ENCODE measurements at regions not wholly inside any gene's neighbourhood (a gene's known extent, or its start where the extent isn't known, plus 50 kb on each side); places are given as distances from the start of the nearest gene placed in this dataset.
"Not testable (repeated sequence)": the region's sequence is repeated elsewhere in the genome, so short reads cannot be mapped to it uniquely, and the experiment has no call there.

GRCh38 chr17:6255322-6255721, 179.6 kb downstream of the AIPL1 start:
- TF ChIP-seq CTCF (conservative IDR thresholded peaks at IDR 0.05), result no peak
- no peak for TF ChIP-seq EZH2 (IDR thresholded peaks at IDR 0.05; ENCODE audit: low read depth)
- Histone ChIP-seq H3K79me2 (ENCODE audit: low read depth) (no peaks in the 10 kb centered on the region), H3K9me3 (ENCODE audit: insufficient read depth, low read depth) (no peaks in the 10 kb centered on the region), H3K9me2 (ENCODE audit: insufficient read depth) (no peaks in the 10 kb centered on the region), H2AFZ (no peak overlapping the region), H3K4me2 (no peak overlapping the region), H3F3A (ENCODE audit: insufficient read depth, low read depth) (no peaks in the 10 kb centered on the region), H4K20me1 (ENCODE audit: insufficient read depth) (0 out of 2 replicates have a peak, but pooled peaks cover 5% of the 10 kb centered on the region), H3K36me3 (ENCODE audit: low read depth) (no peaks in the 10 kb centered on the region), H3K4me1 (replicated peaks; ENCODE audit: insufficient read depth) (no peaks in the 10 kb centered on the region), H3K27me3 (ENCODE audit: insufficient read depth, low read depth) (peaks cover 98% of the 10 kb centered on the region), H3K4me3 (no peak overlapping the region), H3K27ac (no peak overlapping the region)
- DNase-seq, result no peak
- intact Hi-C loops (cut with micrococcal nuclease; ENCODE audit: unreplicated experiment), result no loop called here
- ChIA-PET CTCF (no interaction called here), POLR2A (ENCODE audit: unreplicated experiment) (no interaction called here)
- no TSS peak for BruUV-seq (replicated peaks)

GRCh38 chr17:6254036-6254435, 180.9 kb downstream of the AIPL1 start:
- intact Hi-C loops (cut with micrococcal nuclease; ENCODE audit: unreplicated experiment), result no loop called here
- H3K36me3 ChIP-seq (ENCODE audit: low read depth), result no peaks in the 10 kb centered on the region
- POLR2A ChIA-PET (ENCODE audit: unreplicated experiment), result no interaction called here

GRCh38 chr17:6251640-6252039, 181.5 kb downstream of the WSCD1 start:
- H3F3A ChIP-seq (ENCODE audit: insufficient read depth, low read depth); BruUV-seq (replicated peaks); H3K27ac ChIP-seq; CTCF ChIA-PET; H3K9me3 ChIP-seq (ENCODE audit: insufficient read depth, low read depth); H2AFZ ChIP-seq; DNase-seq; H3K4me1 ChIP-seq (replicated peaks; ENCODE audit: insufficient read depth); POLR2A ChIA-PET (ENCODE audit: unreplicated experiment); H4K20me1 ChIP-seq (ENCODE audit: insufficient read depth); H3K4me2 ChIP-seq; H3K9me2 ChIP-seq (ENCODE audit: insufficient read depth); intact Hi-C loops (cut with micrococcal nuclease; ENCODE audit: unreplicated experiment); H3K4me3 ChIP-seq; H3K79me2 ChIP-seq (ENCODE audit: low read depth); H3K36me3 ChIP-seq (ENCODE audit: low read depth): not testable (repeated sequence)
- H3K27me3 ChIP-seq (ENCODE audit: insufficient read depth, low read depth), result peaks cover 96% of the 10 kb centered on the region

More at GRCh38 chr17:6254036-6254435, 180.9 kb downstream of the AIPL1 start:
- no peak overlapping the region for H3K4me3 ChIP-seq
- TF ChIP-seq CTCF (conservative IDR thresholded peaks at IDR 0.05), result no peak
- no peak for TF ChIP-seq EZH2 (IDR thresholded peaks at IDR 0.05; ENCODE audit: low read depth)
- H3K79me2 ChIP-seq (ENCODE audit: low read depth), result no peaks in the 10 kb centered on the region
- no peaks in the 10 kb centered on the region for H3K4me1 ChIP-seq (replicated peaks; ENCODE audit: insufficient read depth)
- H3K9me2 ChIP-seq (ENCODE audit: insufficient read depth), result no peaks in the 10 kb centered on the region
- CTCF ChIA-PET, result no interaction called here
- BruUV-seq (replicated peaks), result no TSS peak
- no peak for DNase-seq
- H2AFZ ChIP-seq, result no peak overlapping the region
- peaks cover 96% of the 10 kb centered on the region for H3K27me3 ChIP-seq (ENCODE audit: insufficient read depth, low read depth)
- no peak overlapping the region for H3K27ac ChIP-seq
- no peaks in the 10 kb centered on the region for H3K9me3 ChIP-seq (ENCODE audit: insufficient read depth, low read depth)
- H4K20me1 ChIP-seq (ENCODE audit: insufficient read depth), result 0 out of 2 replicates have a peak, but pooled peaks cover 5% of the 10 kb centered on the region
- H3F3A ChIP-seq (ENCODE audit: insufficient read depth, low read depth), result no peaks in the 10 kb centered on the region
- no peak overlapping the region for H3K4me2 ChIP-seq

- Histone ChIP-seq H3K36me3 (ENCODE audit: low read depth) (no peaks in the 10 kb centered on the region), H3K4me3 (no peak overlapping the region), H3K4me1 (replicated peaks; ENCODE audit: insufficient read depth) (no peaks in the 10 kb centered on the region), H3F3A (ENCODE audit: insufficient read depth, low read depth) (no peaks in the 10 kb centered on the region), H2AFZ (no peak overlapping the region), H3K27me3 (ENCODE audit: insufficient read depth, low read depth) (peaks cover 94% of the 10 kb centered on the region), H3K4me2 (no peak overlapping the region), H3K27ac (no peak overlapping the region), H3K9me3 (ENCODE audit: insufficient read depth, low read depth) (no peaks in the 10 kb centered on the region), H3K9me2 (ENCODE audit: insufficient read depth) (no peaks in the 10 kb centered on the region), H4K20me1 (ENCODE audit: insufficient read depth) (no peaks in the 10 kb centered on the region), H3K79me2 (ENCODE audit: low read depth) (no peaks in the 10 kb centered on the region)
- no peak for DNase-seq
- BruUV-seq (replicated peaks), result no TSS peak
- intact Hi-C loops (cut with micrococcal nuclease; ENCODE audit: unreplicated experiment), result no loop called here
- POLR2A ChIA-PET (ENCODE audit: unreplicated experiment), result no interaction called here
- CTCF ChIA-PET, result no interaction called here
- no peak for TF ChIP-seq CTCF (conservative IDR thresholded peaks at IDR 0.05)
- TF ChIP-seq EZH2 (IDR thresholded peaks at IDR 0.05; ENCODE audit: low read depth), result no peak
Observed at GRCh38 chr17:6249732-6250131, 179.6 kb downstream of the WSCD1 start.
